ENCODE measurements at regions not wholly inside any gene's neighbourhood (a gene's known extent, or its start where the extent isn't known, plus 50 kb on each side); places are given as distances from the start of the nearest gene placed in this dataset.

- TF ChIP-seq POLR2AphosphoS5 (IDR thresholded peaks at IDR 0.05) (no peak), CTCF (IDR thresholded peaks at IDR 0.05) (no peak), EP300 (IDR thresholded peaks at IDR 0.05) (no peak), POLR2A (IDR thresholded peaks at IDR 0.05) (no peak)
These were observed 243.8 kb downstream of the ADGRL2 start for GRCh38 chr1:82044536-82044935.

Measured in stomach (tissue), 4 donors.